GM23338 (cell line): ENCODE measurements at regions not wholly inside any gene's neighbourhood (a gene's known extent, or its start where the extent isn't known, plus 50 kb on each side); places are given as distances from the start of the nearest gene placed in this dataset.

Experiments used
- ATAC-seq: fragments of 200-7000 bp; cut with Tn5 transposase; 3 replicates; pipeline ENCODE4 v1.9.1; 2020
- DNase-seq: peaks from one replicate; pipeline ENCODE4 v3.0.0-alpha.2; 2015; ENCODE audit warnings: low spot score
- H2AFZ ChIP-seq: fragments of 200-600 bp; sonication (generic); 2 replicates; pipeline ENCODE4 v1.8.0; 2016; ENCODE audit warnings: antibody characterized with exemption, mild to moderate bottlenecking, moderate library complexity
- H3F3A ChIP-seq: fragments of 200-600 bp; sonication (generic); replicated peaks from 2 replicates; pipeline ENCODE4 v1.8.0; 2017; ENCODE audit warnings: antibody characterized with exemption, mixed run types, low read depth
- H3K27ac ChIP-seq: fragments of 200-600 bp; sonication (generic); 2 replicates; pipeline ENCODE4 v1.6.1; 2016; ENCODE audit warnings: low read depth
- H3K27me3 ChIP-seq: fragments of 200-600 bp; sonication (generic); 2 replicates; pipeline ENCODE4 v1.8.0; 2016; ENCODE audit warnings: mild to moderate bottlenecking, mixed run types, moderate library complexity; ENCODE audit not compliant: insufficient read depth
- H3K36me3 ChIP-seq: fragments of 200-600 bp; sonication (generic); 2 replicates; pipeline ENCODE4 v1.8.0; 2016; ENCODE audit warnings: mild to moderate bottlenecking; ENCODE audit not compliant: insufficient read depth
- H3K4me1 ChIP-seq: fragments of 200-600 bp; sonication (generic); 2 replicates; pipeline ENCODE4 v1.8.0; 2016; ENCODE audit warnings: mild to moderate bottlenecking, moderate library complexity; ENCODE audit not compliant: insufficient read depth
- H3K4me2 ChIP-seq: fragments of 200-600 bp; sonication (generic); 2 replicates; pipeline ENCODE4 v1.7.1; 2017; ENCODE audit warnings: mixed run types
- H3K4me3 ChIP-seq: fragments of 200-600 bp; sonication (generic); 2 replicates; pipeline ENCODE4 v1.6.1; 2016; ENCODE audit warnings: mixed run types
- H3K79me2 ChIP-seq: fragments of 200-600 bp; sonication (generic); replicated peaks from 2 replicates; pipeline ENCODE4 v1.8.0; 2017; ENCODE audit warnings: mild to moderate bottlenecking; ENCODE audit not compliant: insufficient read depth
- H3K9me2 ChIP-seq: fragments of 200-600 bp; sonication (generic); 2 replicates; pipeline ENCODE4 v1.8.0; 2017; ENCODE audit not compliant: insufficient read depth
- H4K20me1 ChIP-seq: fragments of 200-600 bp; sonication (generic); replicated peaks from 2 replicates; pipeline ENCODE4 v1.8.0; 2017; ENCODE audit warnings: mild to moderate bottlenecking; ENCODE audit not compliant: insufficient read depth
- H3K27ac Mint-ChIP-seq: 2 replicates; pipeline ENCODE4 v1.8.0; 2020; ENCODE audit warnings: inconsistent platforms, mild to moderate bottlenecking, moderate library complexity, mixed read lengths
- H3K27me3 Mint-ChIP-seq: 3 replicates; pipeline ENCODE4 v1.8.0; 2022; ENCODE audit warnings: low read depth, mild to moderate bottlenecking, moderate library complexity, mixed read lengths, inconsistent platforms; ENCODE audit not compliant: insufficient read depth, poor library complexity
- H3K36me3 Mint-ChIP-seq: 3 replicates; pipeline ENCODE4 v1.8.0; 2021; ENCODE audit warnings: low read depth, mild to moderate bottlenecking, inconsistent platforms, moderate library complexity, mixed read lengths
- H3K4me1 Mint-ChIP-seq: 3 replicates; pipeline ENCODE4 v1.8.0; 2020; ENCODE audit warnings: mild to moderate bottlenecking, inconsistent platforms, mixed read lengths
- H3K4me3 Mint-ChIP-seq: 3 replicates; pipeline ENCODE4 v1.8.0; 2021; ENCODE audit warnings: moderate library complexity, mild to moderate bottlenecking, inconsistent platforms, mixed read lengths
- H3K9me3 Mint-ChIP-seq: 3 replicates; pipeline ENCODE4 v1.8.0; 2020; ENCODE audit warnings: moderate library complexity, mild to moderate bottlenecking, inconsistent platforms, mixed read lengths
- CREB1 ChIP-seq: fragments of 250-450 bp; sonication (Bioruptor Pico); IDR thresholded peaks from 2 replicates; pipeline ENCODE4 v1.5.0; 2020; ENCODE audit warnings: low read depth, mild to moderate bottlenecking, moderate library complexity
- CTCF ChIP-seq, 2 experiments: fragments of 200-600 bp in 1 of 2; sonication (generic) in 1 of 2; conservative IDR thresholded peaks; 2 replicates each; pipeline versions ENCODE4 v1.5.1 to v1.6.1; 2016 to 2017; ENCODE audit warnings: antibody characterized with exemption in 2 of 2, low read depth in 2 of 2, mild to moderate bottlenecking in 2 of 2, moderate library complexity in 1 of 2
- ETS1 ChIP-seq: IDR thresholded peaks from 2 replicates; pipeline ENCODE4 v1.6.1; 2016; ENCODE audit warnings: antibody characterized with exemption
- EZH2 ChIP-seq: fragments of 200-600 bp; sonication (generic); IDR thresholded peaks from one replicate; pipeline ENCODE4 v1.8.0; 2017; ENCODE audit warnings: antibody characterized with exemption, mild to moderate bottlenecking, low read depth; ENCODE audit not compliant: unreplicated experiment
- EZH2phosphoT487 ChIP-seq: fragments of 200-600 bp; sonication (generic); IDR thresholded peaks from one replicate; pipeline ENCODE4 v1.8.1; 2018; ENCODE audit warnings: antibody characterized with exemption; ENCODE audit not compliant: unreplicated experiment
- JUNB ChIP-seq: IDR thresholded peaks from one replicate; pipeline ENCODE4 v1.6.1; 2016; ENCODE audit warnings: antibody characterized with exemption; ENCODE audit not compliant: unreplicated experiment
- NANOG ChIP-seq: IDR thresholded peaks from 2 replicates; pipeline ENCODE4 v1.6.1; 2016; ENCODE audit warnings: antibody characterized with exemption, borderline replicate concordance
- POLR2AphosphoS5 ChIP-seq: IDR thresholded peaks from 2 replicates; pipeline ENCODE4 v1.6.1; 2016; ENCODE audit warnings: antibody characterized with exemption, low read depth
- STAT1 ChIP-seq: IDR thresholded peaks from one replicate; pipeline ENCODE4 v1.6.1; 2016; ENCODE audit warnings: antibody characterized with exemption; ENCODE audit not compliant: unreplicated experiment
- ZNF114 ChIP-seq: fragments of 250-450 bp; sonication (Bioruptor Pico); IDR thresholded peaks from 2 replicates; pipeline ENCODE4 v1.5.0; 2020; ENCODE audit warnings: mild to moderate bottlenecking, moderate library complexity
- ZNF331 ChIP-seq: fragments of 250-450 bp; sonication (Bioruptor Pico); IDR thresholded peaks from 2 replicates; pipeline ENCODE4 v1.5.0; 2020; ENCODE audit warnings: low read depth, mild to moderate bottlenecking, moderate library complexity
- TF ChIP-seq, protein P1 (sequence below): IDR thresholded peaks from one replicate; pipeline ENCODE4 v1.6.1; 2018; ENCODE audit warnings: antibody characterized with exemption; ENCODE audit not compliant: unreplicated experiment
- TF ChIP-seq, protein P2 (sequence below): fragments of 250-450 bp; sonication (Bioruptor Pico); IDR thresholded peaks from 2 replicates; pipeline ENCODE4 v1.5.0; 2020; ENCODE audit warnings: mild to moderate bottlenecking, moderate library complexity

GRCh38 chr20:61162451-61162850 is 89.6 kb upstream of the CDH4 start:
- Histone ChIP-seq H2AFZ (no peak overlapping the region), H3K4me1 (no peaks in the 10 kb centered on the region), H3K9me2 (no peaks in the 10 kb centered on the region), H3K4me2 (no peak overlapping the region), H3K4me3 (no peak overlapping the region), H3K36me3 (no peaks in the 10 kb centered on the region; the same call in 1 of the 2 replicates), H3F3A (no peaks in the 10 kb centered on the region), H3K27ac (no peak overlapping the region), H3K27me3 (no peaks in the 10 kb centered on the region), H3K79me2 (no peaks in the 10 kb centered on the region), H4K20me1 (no peaks in the 10 kb centered on the region)
- TF ChIP-seq STAT1 (no peak), EZH2 (no peak), CTCF (conservative IDR thresholded peaks at IDR 0.05; ENCODE audit: low read depth in 2 of 2) (no peak), ZNF114 (CRISPR knock-in tag) (no peak), ETS1 (no peak), CREB1 (CRISPR knock-in tag) (no peak), NANOG (no peak), JUNB (no peak), ZNF331 (CRISPR knock-in tag) (no peak), EZH2phosphoT487 (no peak), POLR2AphosphoS5 (no peak)
- TF ChIP-seq, protein P1, sequence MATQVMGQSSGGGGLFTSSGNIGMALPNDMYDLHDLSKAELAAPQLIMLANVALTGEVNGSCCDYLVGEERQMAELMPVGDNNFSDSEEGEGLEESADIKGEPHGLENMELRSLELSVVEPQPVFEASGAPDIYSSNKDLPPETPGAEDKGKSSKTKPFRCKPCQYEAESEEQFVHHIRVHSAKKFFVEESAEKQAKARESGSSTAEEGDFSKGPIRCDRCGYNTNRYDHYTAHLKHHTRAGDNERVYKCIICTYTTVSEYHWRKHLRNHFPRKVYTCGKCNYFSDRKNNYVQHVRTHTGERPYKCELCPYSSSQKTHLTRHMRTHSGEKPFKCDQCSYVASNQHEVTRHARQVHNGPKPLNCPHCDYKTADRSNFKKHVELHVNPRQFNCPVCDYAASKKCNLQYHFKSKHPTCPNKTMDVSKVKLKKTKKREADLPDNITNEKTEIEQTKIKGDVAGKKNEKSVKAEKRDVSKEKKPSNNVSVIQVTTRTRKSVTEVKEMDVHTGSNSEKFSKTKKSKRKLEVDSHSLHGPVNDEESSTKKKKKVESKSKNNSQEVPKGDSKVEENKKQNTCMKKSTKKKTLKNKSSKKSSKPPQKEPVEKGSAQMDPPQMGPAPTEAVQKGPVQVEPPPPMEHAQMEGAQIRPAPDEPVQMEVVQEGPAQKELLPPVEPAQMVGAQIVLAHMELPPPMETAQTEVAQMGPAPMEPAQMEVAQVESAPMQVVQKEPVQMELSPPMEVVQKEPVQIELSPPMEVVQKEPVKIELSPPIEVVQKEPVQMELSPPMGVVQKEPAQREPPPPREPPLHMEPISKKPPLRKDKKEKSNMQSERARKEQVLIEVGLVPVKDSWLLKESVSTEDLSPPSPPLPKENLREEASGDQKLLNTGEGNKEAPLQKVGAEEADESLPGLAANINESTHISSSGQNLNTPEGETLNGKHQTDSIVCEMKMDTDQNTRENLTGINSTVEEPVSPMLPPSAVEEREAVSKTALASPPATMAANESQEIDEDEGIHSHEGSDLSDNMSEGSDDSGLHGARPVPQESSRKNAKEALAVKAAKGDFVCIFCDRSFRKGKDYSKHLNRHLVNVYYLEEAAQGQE, result no peak
- TF ChIP-seq, protein P2, sequence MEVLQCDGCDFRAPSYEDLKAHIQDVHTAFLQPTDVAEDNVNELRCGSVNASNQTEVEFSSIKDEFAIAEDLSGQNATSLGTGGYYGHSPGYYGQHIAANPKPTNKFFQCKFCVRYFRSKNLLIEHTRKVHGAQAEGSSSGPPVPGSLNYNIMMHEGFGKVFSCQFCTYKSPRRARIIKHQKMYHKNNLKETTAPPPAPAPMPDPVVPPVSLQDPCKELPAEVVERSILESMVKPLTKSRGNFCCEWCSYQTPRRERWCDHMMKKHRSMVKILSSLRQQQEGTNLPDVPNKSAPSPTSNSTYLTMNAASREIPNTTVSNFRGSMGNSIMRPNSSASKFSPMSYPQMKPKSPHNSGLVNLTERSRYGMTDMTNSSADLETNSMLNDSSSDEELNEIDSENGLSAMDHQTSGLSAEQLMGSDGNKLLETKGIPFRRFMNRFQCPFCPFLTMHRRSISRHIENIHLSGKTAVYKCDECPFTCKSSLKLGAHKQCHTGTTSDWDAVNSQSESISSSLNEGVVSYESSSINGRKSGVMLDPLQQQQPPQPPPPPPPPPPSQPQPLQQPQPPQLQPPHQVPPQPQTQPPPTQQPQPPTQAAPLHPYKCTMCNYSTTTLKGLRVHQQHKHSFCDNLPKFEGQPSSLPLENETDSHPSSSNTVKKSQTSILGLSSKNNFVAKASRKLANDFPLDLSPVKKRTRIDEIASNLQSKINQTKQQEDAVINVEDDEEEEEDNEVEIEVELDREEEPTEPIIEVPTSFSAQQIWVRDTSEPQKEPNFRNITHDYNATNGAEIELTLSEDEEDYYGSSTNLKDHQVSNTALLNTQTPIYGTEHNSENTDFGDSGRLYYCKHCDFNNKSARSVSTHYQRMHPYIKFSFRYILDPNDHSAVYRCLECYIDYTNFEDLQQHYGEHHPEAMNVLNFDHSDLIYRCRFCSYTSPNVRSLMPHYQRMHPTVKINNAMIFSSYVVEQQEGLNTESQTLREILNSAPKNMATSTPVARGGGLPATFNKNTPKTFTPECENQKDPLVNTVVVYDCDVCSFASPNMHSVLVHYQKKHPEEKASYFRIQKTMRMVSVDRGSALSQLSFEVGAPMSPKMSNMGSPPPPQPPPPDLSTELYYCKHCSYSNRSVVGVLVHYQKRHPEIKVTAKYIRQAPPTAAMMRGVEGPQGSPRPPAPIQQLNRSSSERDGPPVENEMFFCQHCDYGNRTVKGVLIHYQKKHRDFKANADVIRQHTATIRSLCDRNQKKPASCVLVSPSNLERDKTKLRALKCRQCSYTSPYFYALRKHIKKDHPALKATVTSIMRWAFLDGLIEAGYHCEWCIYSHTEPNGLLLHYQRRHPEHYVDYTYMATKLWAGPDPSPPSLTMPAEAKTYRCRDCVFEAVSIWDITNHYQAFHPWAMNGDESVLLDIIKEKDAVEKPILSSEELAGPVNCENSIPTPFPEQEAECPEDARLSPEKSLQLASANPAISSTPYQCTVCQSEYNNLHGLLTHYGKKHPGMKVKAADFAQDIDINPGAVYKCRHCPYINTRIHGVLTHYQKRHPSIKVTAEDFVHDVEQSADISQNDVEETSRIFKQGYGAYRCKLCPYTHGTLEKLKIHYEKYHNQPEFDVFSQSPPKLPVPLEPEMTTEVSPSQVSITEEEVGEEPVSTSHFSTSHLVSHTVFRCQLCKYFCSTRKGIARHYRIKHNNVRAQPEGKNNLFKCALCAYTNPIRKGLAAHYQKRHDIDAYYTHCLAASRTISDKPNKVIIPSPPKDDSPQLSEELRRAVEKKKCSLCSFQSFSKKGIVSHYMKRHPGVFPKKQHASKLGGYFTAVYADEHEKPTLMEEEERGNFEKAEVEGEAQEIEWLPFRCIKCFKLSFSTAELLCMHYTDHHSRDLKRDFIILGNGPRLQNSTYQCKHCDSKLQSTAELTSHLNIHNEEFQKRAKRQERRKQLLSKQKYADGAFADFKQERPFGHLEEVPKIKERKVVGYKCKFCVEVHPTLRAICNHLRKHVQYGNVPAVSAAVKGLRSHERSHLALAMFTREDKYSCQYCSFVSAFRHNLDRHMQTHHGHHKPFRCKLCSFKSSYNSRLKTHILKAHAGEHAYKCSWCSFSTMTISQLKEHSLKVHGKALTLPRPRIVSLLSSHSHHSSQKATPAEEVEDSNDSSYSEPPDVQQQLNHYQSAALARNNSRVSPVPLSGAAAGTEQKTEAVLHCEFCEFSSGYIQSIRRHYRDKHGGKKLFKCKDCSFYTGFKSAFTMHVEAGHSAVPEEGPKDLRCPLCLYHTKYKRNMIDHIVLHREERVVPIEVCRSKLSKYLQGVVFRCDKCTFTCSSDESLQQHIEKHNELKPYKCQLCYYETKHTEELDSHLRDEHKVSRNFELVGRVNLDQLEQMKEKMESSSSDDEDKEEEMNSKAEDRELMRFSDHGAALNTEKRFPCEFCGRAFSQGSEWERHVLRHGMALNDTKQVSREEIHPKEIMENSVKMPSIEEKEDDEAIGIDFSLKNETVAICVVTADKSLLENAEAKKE (CRISPR knock-in tag), result no peak
- DNase-seq (no peak), ATAC-seq (no peak)
- H3K36me3 Mint-ChIP-seq, result no peaks in the 10 kb centered on the region
- peaks cover 29% of the 10 kb centered on the region for H3K27me3 Mint-ChIP-seq
- H3K9me3 Mint-ChIP-seq, result peaks cover 1% of the 10 kb centered on the region; the same call in 2 of the 3 replicates
- peaks cover 13% of the 10 kb centered on the region; the same call in 2 of the 3 replicates for H3K4me1 Mint-ChIP-seq
- H3K27ac Mint-ChIP-seq, result no peak overlapping the region
- no peak overlapping the region for H3K4me3 Mint-ChIP-seq
